ENCODE measurements at regions not wholly inside any gene's neighbourhood (a gene's known extent, or its start where the extent isn't known, plus 50 kb on each side); places are given as distances from the start of the nearest gene placed in this dataset.

GRCh38 chr13:50404769-50405168, 389.5 kb downstream of the KCNRG start:
- CTCF ChIA-PET, result no interaction called here
- WGBS, 2 experiments (ENCODE audit: extremely low coverage in 2 of 2, insufficient read length in 1 of 2), result no CpG with 5 or more reads among the region's 1 CpG
- no peak overlapping the region for H3K14ac ChIP-seq (replicated peaks; ENCODE audit: low read depth, low read length)

More at GRCh38 chr13:50404769-50405168, 389.5 kb downstream of the KCNRG start:
- Histone ChIP-seq H3K36me3 (ENCODE audit: control insufficient read depth, insufficient read depth, low read length) (no peaks in the 10 kb centered on the region), H3K4me1 (ENCODE audit: control insufficient read depth, insufficient read depth, low read length) (peaks cover 12% of the 10 kb centered on the region), H3K27me3 (ENCODE audit: control insufficient read depth, insufficient read depth, low read length) (no peaks in the 10 kb centered on the region; the same call in 1 of the 2 replicates), H4K20me1 (ENCODE audit: insufficient read depth, low read length) (no peaks in the 10 kb centered on the region), H3K4me2 (ENCODE audit: low read depth, low read length) (no peak overlapping the region), H2AFZ (replicated peaks; ENCODE audit: low read length, poor library complexity) (no peak overlapping the region), H4K91ac (ENCODE audit: insufficient read depth, low read depth, low read length) (no peak overlapping the region), H2BK5ac (ENCODE audit: low read depth, low read length, poor library complexity, severe bottlenecking) (no peak overlapping the region), H2AK5ac (ENCODE audit: low read depth, low read length) (no peak overlapping the region), H3K9me3 (ENCODE audit: control insufficient read depth, insufficient read depth, low read length) (no peaks in the 10 kb centered on the region), H4K5ac (ENCODE audit: low read depth, low read length) (no peak overlapping the region), H3K9me1 (ENCODE audit: insufficient read depth, low read length) (0 out of 2 replicates have a peak, but pooled peaks cover 3% of the 10 kb centered on the region), H3K4ac (ENCODE audit: low read depth, low read length) (no peak overlapping the region), H2BK20ac (ENCODE audit: low read depth, low read length) (no peak overlapping the region), H3K79me1 (ENCODE audit: low read depth in 1 of 2, low read length in 2 of 2) (no peaks in the 10 kb centered on the region), H2BK120ac (ENCODE audit: low read depth, low read length) (no peak overlapping the region), H3K56ac (ENCODE audit: extremely low read depth, insufficient read depth, low read length) (no peak overlapping the region), H4K8ac (ENCODE audit: low read depth in 2 of 2, low read length in 2 of 2) (no peak overlapping the region), H2BK15ac (ENCODE audit: low read depth, low read length) (no peak overlapping the region), H2AK9ac (replicated peaks; ENCODE audit: low read depth, low read length, poor library complexity) (no peak overlapping the region), H3K18ac (ENCODE audit: low read depth, low read length) (no peak overlapping the region), H3K23ac (ENCODE audit: low read depth, low read length) (no peak overlapping the region), H3K9ac (ENCODE audit: low read depth, low read length) (no peak overlapping the region), H3K27ac (ENCODE audit: insufficient read depth, low read length) (no peak overlapping the region), H3K4me3 (ENCODE audit: insufficient read depth, low read depth, low read length) (no peak overlapping the region)
- no peak for ATAC-seq (ENCODE audit: low read depth)
- dilution Hi-C loops (cut with HindIII; ENCODE audit: low sequenced_read_pairs, unreplicated experiment) (no loop called here), intact Hi-C loops (cut with micrococcal nuclease) (no loop called here), in situ Hi-C loops (cut with MboI; ENCODE audit: low sequenced_read_pairs) (no loop called here)
- DNase-seq, result no peak
- POLR2A ChIA-PET (ENCODE audit: unreplicated experiment), result no interaction called here
- TF ChIP-seq RCOR1 (IDR thresholded peaks at IDR 0.05; ENCODE audit: insufficient replicate concordance, low read length) (no peak), BHLHE40 (IDR thresholded peaks at IDR 0.05; ENCODE audit: low read depth, low read length) (no peak), RAD21 (IDR thresholded peaks at IDR 0.05; ENCODE audit: low read length) (no peak), MAZ (IDR thresholded peaks at IDR 0.05; ENCODE audit: borderline replicate concordance, low read depth, low read length) (no peak), SMC3 (IDR thresholded peaks at IDR 0.05; ENCODE audit: low read depth, low read length) (no peak), MAFK (IDR thresholded peaks at IDR 0.05; ENCODE audit: low read depth, low read length) (no peak)
- no TSS peak for BruUV-seq (replicated peaks)
